PC-3 (cell line): ENCODE measurements at regions not wholly inside any gene's neighbourhood (a gene's known extent, or its start where the extent isn't known, plus 50 kb on each side); places are given as distances from the start of the nearest gene placed in this dataset.

ENCODE experiments used
- ATAC-seq: fragments of 200-7000 bp; cut with Tn5 transposase; 2 replicates; pipeline ENCODE4 v1.9.1; 2020; ENCODE audit warnings: mild to moderate bottlenecking, moderate library complexity
- BruUV-seq: library from RNA; stranded (reverse); fragments of 400-500 nt; replicated peaks from 2 replicates; lab custom pipeline; 2021; lab: Mats Ljungman, UMichigan
- CTCF ChIA-PET: fragments of 300-600 bp; sonication (Branson Sonifier 250); formaldehyde crosslinking; loops from one replicate; lab custom pipeline; 2022; ENCODE audit warnings: antibody characterized with exemption; lab: Charles Lee
- POLR2A ChIA-PET: fragments of 300-600 bp; sonication (Branson Sonifier 250); formaldehyde crosslinking; loops from one replicate; lab custom pipeline; 2022; ENCODE audit warnings: antibody characterized with exemption; ENCODE audit not compliant: unreplicated experiment; lab: Charles Lee
- DNase-seq: peaks from one replicate; pipeline ENCODE4 v3.0.0-alpha.2; 2015
- H2AFZ ChIP-seq: fragments of 300-600 bp; sonication (generic); 2 replicates; pipeline ENCODE4 v1.6.0; 2016; ENCODE audit warnings: antibody characterized with exemption, low read length
- H3F3A ChIP-seq: fragments of 300-600 bp; sonication (generic); one replicate; pipeline ENCODE4 v1.6.0; 2017; ENCODE audit warnings: antibody characterized with exemption, low read length, control low read depth, mild to moderate bottlenecking; ENCODE audit not compliant: unreplicated experiment
- H3K27ac ChIP-seq: fragments of 300-600 bp; sonication (generic); 2 replicates; pipeline ENCODE4 v1.5.1; 2016; ENCODE audit warnings: mild to moderate bottlenecking, low read length
- H3K27me3 ChIP-seq: fragments of 300-600 bp; sonication (generic); 2 replicates; pipeline ENCODE4 v1.6.1; 2016; ENCODE audit warnings: low read length, mixed read lengths
- H3K36me3 ChIP-seq: fragments of 300-600 bp; sonication (generic); 2 replicates; pipeline ENCODE4 v1.6.1; 2016; ENCODE audit warnings: low read depth, mixed run types, low read length, mixed read lengths
- H3K4me1 ChIP-seq: fragments of 300-600 bp; sonication (generic); 2 replicates; pipeline ENCODE4 v1.5.1; 2016; ENCODE audit warnings: low read length; ENCODE audit not compliant: insufficient read depth
- H3K4me2 ChIP-seq: fragments of 300-600 bp; sonication (generic); 2 replicates; pipeline ENCODE4 v1.6.0; 2016; ENCODE audit warnings: low read length
- H3K4me3 ChIP-seq: fragments of 300-600 bp; sonication (generic); 2 replicates; pipeline ENCODE4 v1.5.1; 2016; ENCODE audit warnings: mild to moderate bottlenecking, low read length, mixed read lengths
- H3K79me2 ChIP-seq: fragments of 300-600 bp; sonication (generic); 2 replicates; pipeline ENCODE4 v1.6.1; 2017; ENCODE audit warnings: low read length, mixed read lengths
- H3K9ac ChIP-seq: fragments of 300-600 bp; sonication (generic); 2 replicates; pipeline ENCODE4 v1.6.0; 2016; ENCODE audit warnings: mild to moderate bottlenecking, low read length
- H3K9me2 ChIP-seq: fragments of 300-600 bp; sonication (generic); replicated peaks from 2 replicates; pipeline ENCODE4 v1.6.1; 2016; ENCODE audit warnings: mixed run types, low read length, mixed read lengths
- H3K9me3 ChIP-seq: fragments of 300-600 bp; sonication (generic); 2 replicates; pipeline ENCODE4 v1.6.1; 2016; ENCODE audit warnings: low read length, mixed read lengths
- H4K20me1 ChIP-seq: fragments of 300-600 bp; sonication (generic); 2 replicates; pipeline ENCODE4 v1.6.1; 2016; ENCODE audit warnings: low read length, mixed read lengths
- CTCF ChIP-seq: fragments of 300-600 bp; sonication (generic); conservative IDR thresholded peaks from 2 replicates; pipeline ENCODE4 v1.5.1; 2017; ENCODE audit warnings: antibody characterized with exemption, low read depth, mild to moderate bottlenecking, low read length
- EZH2 ChIP-seq: fragments of 300-600 bp; sonication (generic); IDR thresholded peaks from one replicate; pipeline ENCODE4 v1.6.1; 2017; ENCODE audit warnings: antibody characterized with exemption, mild to moderate bottlenecking, low read length; ENCODE audit not compliant: unreplicated experiment
- EZH2phosphoT487 ChIP-seq: fragments of 300-600 bp; sonication (generic); IDR thresholded peaks from 2 replicates; pipeline ENCODE4 v1.6.1; 2018; ENCODE audit warnings: mild to moderate bottlenecking, antibody characterized with exemption, low read length, borderline replicate concordance
- intact Hi-C: fragments of 100-400 bp; cut with micrococcal nuclease; formaldehyde crosslinking; loops from 2 replicates; pipeline ENCODE4 v1.9.0; 2023

- TF ChIP-seq EZH2 (no peak), EZH2phosphoT487 (no peak)
- POLR2A ChIA-PET = no interaction called here
- CTCF ChIA-PET = no interaction called here
These were observed 177.0 kb upstream of the ZBTB20 start for GRCh38 chr3:115324056-115324455.

GRCh38 chr3:115325539-115325938 lies 178.5 kb upstream of the ZBTB20 start:
- ATAC-seq (peak; percentile 61), DNase-seq (peak; percentile 46)
- Histone ChIP-seq H3K9ac (no peak overlapping the region), H3F3A (no peaks in the 10 kb centered on the region), H3K79me2 (no peaks in the 10 kb centered on the region), H3K4me2 (no peak overlapping the region), H4K20me1 (no peaks in the 10 kb centered on the region), H3K27ac (no peak overlapping the region), H3K9me2 (0 out of 2 replicates have a peak, but pooled peaks cover 6% of the 10 kb centered on the region), H3K27me3 (no peaks in the 10 kb centered on the region), H3K4me3 (no peak overlapping the region), H3K36me3 (no peaks in the 10 kb centered on the region), H3K9me3 (no peaks in the 10 kb centered on the region), H3K4me1 (peaks cover 5% of the 10 kb centered on the region; the same call in 1 of the 2 replicates), H2AFZ (no peak overlapping the region)
- CTCF ChIA-PET = no interaction called here
- intact Hi-C loops = no loop called here
- no peak for TF ChIP-seq EZH2
- no peak for TF ChIP-seq CTCF
- no peak for TF ChIP-seq EZH2phosphoT487
- POLR2A ChIA-PET = no interaction called here
- no TSS peak for BruUV-seq

More at GRCh38 chr3:115324056-115324455, 177.0 kb upstream of the ZBTB20 start:
- Histone ChIP-seq H3F3A (no peaks in the 10 kb centered on the region), H3K4me2 (no peak overlapping the region), H3K4me3 (no peak overlapping the region), H3K27ac (no peak overlapping the region), H3K9ac (no peak overlapping the region), H3K4me1 (peaks cover 5% of the 10 kb centered on the region; the same call in 1 of the 2 replicates), H3K27me3 (no peaks in the 10 kb centered on the region), H3K9me3 (no peaks in the 10 kb centered on the region), H3K36me3 (no peaks in the 10 kb centered on the region), H3K9me2 (0 out of 2 replicates have a peak, but pooled peaks cover 6% of the 10 kb centered on the region), H3K79me2 (no peaks in the 10 kb centered on the region), H2AFZ (no peak overlapping the region), H4K20me1 (no peaks in the 10 kb centered on the region)
- DNase-seq (no peak), ATAC-seq (no peak)
- intact Hi-C loops = loop anchor here (5.0 kb wide), 1 partner anchor 92 kb away; no protein-coding TSS in a partner anchor
- no TSS peak for BruUV-seq

- DNase-seq = peak; percentile 41
- no peak overlapping the region for H3K4me2 ChIP-seq
- peak; percentile 82 for ATAC-seq
These were observed 183.3 kb upstream of the ZBTB20 start for GRCh38 chr3:115330430-115330829.

More at GRCh38 chr3:115330430-115330829, 183.3 kb upstream of the ZBTB20 start:
- Histone ChIP-seq H3K4me1 (no peaks in the 10 kb centered on the region; the same call in 1 of the 2 replicates), H3K27me3 (no peaks in the 10 kb centered on the region), H3K79me2 (no peaks in the 10 kb centered on the region), H3K9me2 (0 out of 2 replicates have a peak, but pooled peaks cover 6% of the 10 kb centered on the region), H3K27ac (no peak overlapping the region), H3K9me3 (no peaks in the 10 kb centered on the region), H3K36me3 (no peaks in the 10 kb centered on the region), H3K4me3 (no peak overlapping the region), H3K9ac (no peak overlapping the region), H3F3A (no peaks in the 10 kb centered on the region), H2AFZ (no peak overlapping the region), H4K20me1 (no peaks in the 10 kb centered on the region)
- no TSS peak for BruUV-seq
- POLR2A ChIA-PET = no interaction called here
- CTCF ChIA-PET = no interaction called here
- intact Hi-C loops = no loop called here
- TF ChIP-seq EZH2 = no peak
- TF ChIP-seq EZH2phosphoT487 = no peak
- TF ChIP-seq CTCF = no peak
